ENCODE measurements at regions not wholly inside any gene's neighbourhood (a gene's known extent, or its start where the extent isn't known, plus 50 kb on each side); places are given as distances from the start of the nearest gene placed in this dataset.

- TF ChIP-seq CTCF (IDR thresholded peaks at IDR 0.05; ENCODE audit: low read depth, low read length) (no peak), EZH2phosphoT487 (IDR thresholded peaks at IDR 0.05; ENCODE audit: low read depth) (no peak)
- no peaks in the 10 kb centered on the region for H4K20me1 ChIP-seq (ENCODE audit: insufficient read depth, low read length)
Measured at GRCh38 chr2:221675201-221675908, 103.3 kb upstream of the EPHA4 start.

GRCh38 chr2:221674446-221674845 is 102.3 kb upstream of the EPHA4 start:
- TF ChIP-seq EZH2phosphoT487 (IDR thresholded peaks at IDR 0.05; ENCODE audit: low read depth) (no peak), CTCF (IDR thresholded peaks at IDR 0.05; ENCODE audit: low read depth, low read length) (no peak)
- Histone ChIP-seq H3K4me3 (ENCODE audit: low read length) (no peak overlapping the region), H4K20me1 (ENCODE audit: insufficient read depth, low read length) (no peaks in the 10 kb centered on the region), H3K4me2 (ENCODE audit: low read length) (no peak overlapping the region), H3K9me3 (ENCODE audit: insufficient read depth, low read length) (no peaks in the 10 kb centered on the region), H2AFZ (ENCODE audit: low read depth, low read length) (no peak overlapping the region), H3K4me1 (ENCODE audit: low read length) (no peaks in the 10 kb centered on the region), H3K79me2 (ENCODE audit: low read length) (no peaks in the 10 kb centered on the region), H3K9ac (ENCODE audit: low read length) (no peak overlapping the region), H3K36me3 (replicated peaks; ENCODE audit: low read depth, low read length) (no peaks in the 10 kb centered on the region), H3K27ac (ENCODE audit: low read length) (no peak overlapping the region), H3K27me3 (ENCODE audit: low read depth, low read length) (no peaks in the 10 kb centered on the region)

More at GRCh38 chr2:221675201-221675908, 103.3 kb upstream of the EPHA4 start:
- Histone ChIP-seq H3K27ac (ENCODE audit: low read length) (no peak overlapping the region), H3K9ac (ENCODE audit: low read length) (no peak overlapping the region), H2AFZ (ENCODE audit: low read depth, low read length) (no peak overlapping the region), H3K4me1 (ENCODE audit: low read length) (no peaks in the 10 kb centered on the region), H3K79me2 (ENCODE audit: low read length) (no peaks in the 10 kb centered on the region), H3K9me3 (ENCODE audit: insufficient read depth, low read length) (no peaks in the 10 kb centered on the region), H3K4me2 (ENCODE audit: low read length) (no peak overlapping the region), H3K27me3 (ENCODE audit: low read depth, low read length) (no peaks in the 10 kb centered on the region), H3K4me3 (ENCODE audit: low read length) (no peak overlapping the region), H3K36me3 (replicated peaks; ENCODE audit: low read depth, low read length) (no peaks in the 10 kb centered on the region)

- no peaks in the 10 kb centered on the region for H3K36me3 ChIP-seq (replicated peaks; ENCODE audit: low read depth, low read length)
- H3K27ac ChIP-seq (ENCODE audit: low read length), result no peak overlapping the region
- H3K4me2 ChIP-seq (ENCODE audit: low read length), result no peak overlapping the region
- TF ChIP-seq EZH2phosphoT487 (IDR thresholded peaks at IDR 0.05; ENCODE audit: low read depth) (no peak), CTCF (IDR thresholded peaks at IDR 0.05; ENCODE audit: low read depth, low read length) (no peak)
- no peak overlapping the region for H3K9ac ChIP-seq (ENCODE audit: low read length)
- H3K27me3 ChIP-seq (ENCODE audit: low read depth, low read length), result no peaks in the 10 kb centered on the region
- H3K4me1 ChIP-seq (ENCODE audit: low read length), result no peaks in the 10 kb centered on the region
- no peak overlapping the region for H3K4me3 ChIP-seq (ENCODE audit: low read length)
- no peak overlapping the region for H2AFZ ChIP-seq (ENCODE audit: low read depth, low read length)
- H3K79me2 ChIP-seq (ENCODE audit: low read length), result no peaks in the 10 kb centered on the region
- H4K20me1 ChIP-seq (ENCODE audit: insufficient read depth, low read length), result no peaks in the 10 kb centered on the region
- H3K9me3 ChIP-seq (ENCODE audit: insufficient read depth, low read length), result no peaks in the 10 kb centered on the region
Measured at GRCh38 chr2:221673248-221673647, 101.1 kb upstream of the EPHA4 start.

DNA sequence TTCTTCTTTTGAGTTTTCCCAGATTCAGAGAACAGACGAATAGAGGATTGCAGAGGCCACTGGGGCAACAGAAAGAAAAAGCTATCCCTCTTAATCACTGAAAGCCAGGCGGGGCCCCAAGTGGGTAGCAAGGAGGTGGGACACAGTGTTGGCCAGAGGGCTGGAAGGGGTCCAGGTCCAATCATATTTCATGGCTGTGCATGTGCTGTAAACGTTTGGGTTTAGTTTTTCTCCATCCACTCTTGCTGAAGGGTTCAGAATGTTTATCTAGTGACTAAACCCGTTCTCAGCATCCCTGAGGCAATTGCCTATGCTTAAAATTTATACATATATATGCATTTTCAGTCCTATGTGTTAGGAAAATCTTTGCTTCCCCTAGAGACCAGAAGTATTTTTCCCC is 99.4 kb upstream of the EPHA4 start:
- Histone ChIP-seq H3K9me3 (ENCODE audit: insufficient read depth, low read length) (no peaks in the 10 kb centered on the region), H4K20me1 (ENCODE audit: insufficient read depth, low read length) (no peaks in the 10 kb centered on the region), H3K4me1 (ENCODE audit: low read length) (no peaks in the 10 kb centered on the region), H3K27ac (ENCODE audit: low read length) (no peak overlapping the region), H3K9ac (ENCODE audit: low read length) (no peak overlapping the region), H3K79me2 (ENCODE audit: low read length) (no peaks in the 10 kb centered on the region), H3K36me3 (replicated peaks; ENCODE audit: low read depth, low read length) (no peaks in the 10 kb centered on the region), H3K4me3 (ENCODE audit: low read length) (no peak overlapping the region), H2AFZ (ENCODE audit: low read depth, low read length) (no peak overlapping the region), H3K4me2 (ENCODE audit: low read length) (no peak overlapping the region), H3K27me3 (ENCODE audit: low read depth, low read length) (no peaks in the 10 kb centered on the region)
- TF ChIP-seq CTCF (IDR thresholded peaks at IDR 0.05; ENCODE audit: low read depth, low read length), result no peak
- no peak for TF ChIP-seq EZH2phosphoT487 (IDR thresholded peaks at IDR 0.05; ENCODE audit: low read depth)
